HCEC 1CT (cell line): ENCODE measurements at regions not wholly inside any gene's neighbourhood (a gene's known extent, or its start where the extent isn't known, plus 50 kb on each side); places are given as distances from the start of the nearest gene placed in this dataset.

Source experiments
- DNase-seq: peaks from one replicate; pipeline ENCODE4 v3.0.0-alpha.2; 2017

- DNase-seq = no peak
Measured at GRCh38 chr10:3510741-3511140, 274.3 kb downstream of the KLF6 start.

GRCh38 chr10:3509355-3509754 lies 275.7 kb downstream of the KLF6 start:
- peak; percentile 51 for DNase-seq

GRCh38 chr10:3503299-3503698 lies 281.7 kb downstream of the KLF6 start:
- no peak for DNase-seq

GRCh38 chr10:3502673-3503072 lies 282.3 kb downstream of the KLF6 start:
- DNase-seq = no peak

- DNase-seq = no peak
Measured at GRCh38 chr10:3500408-3500856, 284.6 kb downstream of the KLF6 start.

GRCh38 chr10:3499120-3499519 lies 285.9 kb downstream of the KLF6 start:
- DNase-seq = no peak

GRCh38 chr10:3497581-3497980 lies 287.4 kb downstream of the KLF6 start:
- no peak for DNase-seq

- no peak for DNase-seq
Measured at GRCh38 chr10:3496138-3496537, 288.9 kb downstream of the KLF6 start.

- no peak for DNase-seq
Measured at GRCh38 chr10:3495281-3495680, 289.7 kb downstream of the KLF6 start.

- no peak for DNase-seq
Measured at GRCh38 chr10:3494838-3495230, 290.2 kb downstream of the KLF6 start.

- DNase-seq = peak; percentile 3
Measured at GRCh38 chr10:3494131-3494837, 290.7 kb downstream of the KLF6 start.

GRCh38 chr10:3493621-3494020 lies 291.4 kb downstream of the KLF6 start:
- no peak for DNase-seq

- no peak for DNase-seq
Measured at GRCh38 chr10:3491571-3491970, 293.4 kb downstream of the KLF6 start.

GRCh38 chr10:3487228-3487627 lies 297.8 kb downstream of the KLF6 start:
- no peak for DNase-seq

- DNase-seq = no peak
Measured at GRCh38 chr10:3486346-3487065, 298.5 kb downstream of the KLF6 start.

- DNase-seq = no peak
Measured at GRCh38 chr10:3485057-3485686, 299.8 kb downstream of the KLF6 start.

- DNase-seq = peak; percentile 5
Measured at GRCh38 chr10:3484306-3485056, 300.5 kb downstream of the KLF6 start.

GRCh38 chr10:3482200-3482993 lies 302.6 kb downstream of the KLF6 start:
- peak; percentile 91 for DNase-seq

- no peak for DNase-seq
Measured at GRCh38 chr10:3481496-3481895, 303.5 kb downstream of the KLF6 start.

GRCh38 chr10:3480990-3481315 lies 304.1 kb downstream of the KLF6 start:
- DNase-seq = no peak

GRCh38 chr10:3480281-3480989 lies 304.6 kb downstream of the KLF6 start:
- no peak for DNase-seq
